GM12878 (cell line): ENCODE measurements at regions not wholly inside any gene's neighbourhood (a gene's known extent, or its start where the extent isn't known, plus 50 kb on each side); places are given as distances from the start of the nearest gene placed in this dataset.

Experiments used
- ATAC-seq: fragments of 200-7000 bp; cut with Tn5 transposase; 3 replicates; pipeline ENCODE4 v1.9.1; 2020; ENCODE audit warnings: mild to moderate bottlenecking, moderate library complexity
- BruUV-seq: library from RNA; stranded (reverse); fragments of 400-500 nt; replicated peaks from 2 replicates; lab custom pipeline; 2021; lab: Mats Ljungman, UMichigan
- CTCF ChIA-PET: fragments of 300-600 bp; sonication (Branson Sonifier 250); formaldehyde crosslinking; extraction: SDS; loops from one replicate; lab custom pipeline; 2021; ENCODE audit warnings: inconsistent platforms; lab: Yijun Ruan, JAX
- POLR2A ChIA-PET: fragments of 350-600 bp; formaldehyde crosslinking; extraction: SDS; loops from one replicate; lab custom pipeline; 2021; ENCODE audit warnings: inconsistent platforms; lab: Charles Lee
- RAD21 ChIA-PET: fragments of 300-600 bp; sonication (Branson Sonifier 250); formaldehyde crosslinking; loops from one replicate; lab custom pipeline; 2023; ENCODE audit warnings: antibody characterized with exemption; ENCODE audit not compliant: unreplicated experiment; lab: Charles Lee
- SMC1A ChIA-PET: fragments of 300-600 bp; sonication (Branson Sonifier 250); formaldehyde crosslinking; loops from one replicate; lab custom pipeline; 2023; ENCODE audit not compliant: unreplicated experiment, uncharacterized antibody; lab: Charles Lee
- DNase-seq: peaks from one replicate; pipeline ENCODE4 v3.0.0-alpha.2; 2011; ENCODE audit warnings: low read depth, low spot score
- FAIRE-seq: peaks from 3 replicates; lab custom pipeline; 2011; peaks lifted over from hg19 to GRCh38; lab: Jason Lieb, UNC
- H2AFZ ChIP-seq: 2 replicates; pipeline ENCODE4 v1.6.0; 2011; ENCODE audit warnings: low read depth, low read length, control low read depth; ENCODE audit not compliant: control insufficient read depth
- H3K27ac ChIP-seq: 2 replicates; pipeline ENCODE4 v1.5.1; 2011; ENCODE audit warnings: control low read depth; ENCODE audit not compliant: control insufficient read depth, insufficient read depth
- H3K27me3 ChIP-seq, 2 experiments: replicated peaks in 1 of 2; 2 replicates each; pipeline versions ENCODE4 v1.6.0 to v1.6.1; 2011; ENCODE audit warnings: low read length in 1 of 2; ENCODE audit not compliant: control insufficient read depth in 2 of 2, insufficient read depth in 2 of 2
- H3K36me3 ChIP-seq, 2 experiments: 2 replicates each; pipeline ENCODE4 v1.5.1; 2011; ENCODE audit warnings: low read length in 1 of 2; ENCODE audit not compliant: control insufficient read depth in 2 of 2, insufficient read depth in 2 of 2
- H3K4me1 ChIP-seq: 2 replicates; pipeline ENCODE4 v1.6.1; 2011; ENCODE audit warnings: mild to moderate bottlenecking, low read length, moderate library complexity, mixed read lengths; ENCODE audit not compliant: control insufficient read depth, insufficient read depth
- H3K4me2 ChIP-seq: 2 replicates; pipeline ENCODE4 v1.6.0; 2011; ENCODE audit warnings: control low read depth; ENCODE audit not compliant: control insufficient read depth, insufficient read depth
- H3K4me3 ChIP-seq: fragments of 200-600 bp; sonication (generic); 2 replicates; pipeline ENCODE4 v1.5.1; 2016
- H3K79me2 ChIP-seq: 2 replicates; pipeline ENCODE4 v1.6.0; 2011; ENCODE audit warnings: low read length; ENCODE audit not compliant: control insufficient read depth, insufficient read depth
- H3K9ac ChIP-seq: 2 replicates; pipeline ENCODE4 v1.8.0; 2011; ENCODE audit warnings: low read length, control low read depth, mixed read lengths; ENCODE audit not compliant: control insufficient read depth, insufficient read depth
- H3K9me3 ChIP-seq: replicated peaks from 3 replicates; pipeline ENCODE4 v1.5.1; 2011; ENCODE audit warnings: mild to moderate bottlenecking, low read length; ENCODE audit not compliant: control insufficient read depth, insufficient read depth
- H4K20me1 ChIP-seq: 2 replicates; pipeline ENCODE4 v1.6.0; 2011; ENCODE audit not compliant: control insufficient read depth, insufficient read depth
- BCL11A ChIP-seq: IDR thresholded peaks from 2 replicates; pipeline ENCODE4 v1.6.1; 2011; ENCODE audit warnings: low read depth, low read length
- DPF2 ChIP-seq: fragments of 450-650 bp; IDR thresholded peaks from 2 replicates; pipeline ENCODE4 v1.6.1; 2017; ENCODE audit warnings: mild to moderate bottlenecking
- EGR1 ChIP-seq, 2 experiments: IDR thresholded peaks; 1 replicate in 1 of 2; 2 replicates in 1 of 2; pipeline ENCODE4 v1.6.1; 2011 to 2012; ENCODE audit warnings: low read depth in 2 of 2, low read length in 2 of 2, borderline replicate concordance in 1 of 2, mild to moderate bottlenecking in 1 of 2, moderate library complexity in 1 of 2
- GATAD2B ChIP-seq: fragments of 450-650 bp; conservative IDR thresholded peaks from 2 replicates; pipeline ENCODE4 v1.6.1; 2017; ENCODE audit warnings: low read depth, mild to moderate bottlenecking, moderate library complexity
- IRF4 ChIP-seq: IDR thresholded peaks from 2 replicates; pipeline ENCODE4 v1.6.1; 2011; ENCODE audit warnings: low read depth, low read length
- MEF2B ChIP-seq: fragments of 450-650 bp; IDR thresholded peaks from 2 replicates; pipeline ENCODE4 v1.6.1; 2018; ENCODE audit warnings: mild to moderate bottlenecking, moderate library complexity; ENCODE audit not compliant: partially characterized antibody, poor library complexity, severe bottlenecking
- NFXL1 ChIP-seq: fragments of 450-650 bp; IDR thresholded peaks from 2 replicates; pipeline ENCODE4 v1.6.1; 2017; ENCODE audit warnings: antibody characterized with exemption, mild to moderate bottlenecking, borderline replicate concordance
- NR2C1 ChIP-seq: fragments of 450-650 bp; IDR thresholded peaks from 2 replicates; pipeline ENCODE4 v1.6.1; 2017; ENCODE audit warnings: antibody characterized with exemption, mild to moderate bottlenecking, moderate library complexity
- RB1 ChIP-seq: fragments of 450-650 bp; formaldehyde crosslinking; IDR thresholded peaks from 2 replicates; pipeline ENCODE4 v1.6.1; 2017; ENCODE audit warnings: mild to moderate bottlenecking, borderline replicate concordance
- RCOR1 ChIP-seq: conservative IDR thresholded peaks from 2 replicates; pipeline ENCODE4 v1.6.1; 2012; ENCODE audit warnings: low read depth, low read length, improper control_type of control experiment
- RFX5 ChIP-seq: IDR thresholded peaks from 2 replicates; pipeline ENCODE4 v1.6.1; 2011; ENCODE audit warnings: low read depth, low read length, improper control_type of control experiment
- SIN3A ChIP-seq: IDR thresholded peaks from 2 replicates; pipeline ENCODE4 v1.6.1; 2012; ENCODE audit warnings: low read depth, low read length, improper control_type of control experiment
- SRF ChIP-seq, 2 experiments: IDR thresholded peaks; 2 replicates each; pipeline ENCODE4 v1.6.1; 2011; ENCODE audit warnings: low read depth in 2 of 2, low read length in 2 of 2, mild to moderate bottlenecking in 1 of 2, moderate library complexity in 1 of 2
- YY1 ChIP-seq: IDR thresholded peaks from 2 replicates; pipeline ENCODE4 v1.6.1; 2011; ENCODE audit warnings: low read depth, mild to moderate bottlenecking, low read length
- ZNF217 ChIP-seq: fragments of 450-650 bp; IDR thresholded peaks from 2 replicates; pipeline ENCODE4 v1.6.1; 2017; ENCODE audit warnings: antibody characterized with exemption, mild to moderate bottlenecking
- WGBS: methylation state at CpG from one replicate; pipeline ENCODE4 v1.1.6; 2016; ENCODE audit warnings: low lambda C conversion rate; ENCODE audit not compliant: insufficient replicate concordance, insufficient coverage; ENCODE audit errors: missing lambda C conversion rate; 5-methylcytosine and 5-hydroxymethylcytosine counted together
- in situ Hi-C: fragments of 300-500 bp; cut with MboI; formaldehyde crosslinking; loops from 9 replicates; pipeline ENCODE4 v1.14.3; 2018; ENCODE audit warnings: mixed read lengths
- intact Hi-C: fragments of 100-400 bp; cut with micrococcal nuclease; formaldehyde crosslinking; loops from one replicate; pipeline ENCODE4 v1.14.2; 2022; ENCODE audit not compliant: unreplicated experiment
- TF ChIP-seq, protein P1 (sequence below): fragments of 450-650 bp; IDR thresholded peaks from 2 replicates; pipeline ENCODE4 v1.6.1; 2017; ENCODE audit warnings: low read depth, mild to moderate bottlenecking, moderate library complexity
- TF ChIP-seq, protein P2 (sequence below): IDR thresholded peaks from 2 replicates; pipeline ENCODE4 v1.6.1; 2011; ENCODE audit warnings: mild to moderate bottlenecking, low read depth, low read length, moderate library complexity; ENCODE audit not compliant: insufficient replicate concordance
- TF ChIP-seq, protein P3 (sequence below): IDR thresholded peaks from 2 replicates; pipeline ENCODE4 v1.6.1; 2012; ENCODE audit warnings: low read length, inconsistent platforms

DNA sequence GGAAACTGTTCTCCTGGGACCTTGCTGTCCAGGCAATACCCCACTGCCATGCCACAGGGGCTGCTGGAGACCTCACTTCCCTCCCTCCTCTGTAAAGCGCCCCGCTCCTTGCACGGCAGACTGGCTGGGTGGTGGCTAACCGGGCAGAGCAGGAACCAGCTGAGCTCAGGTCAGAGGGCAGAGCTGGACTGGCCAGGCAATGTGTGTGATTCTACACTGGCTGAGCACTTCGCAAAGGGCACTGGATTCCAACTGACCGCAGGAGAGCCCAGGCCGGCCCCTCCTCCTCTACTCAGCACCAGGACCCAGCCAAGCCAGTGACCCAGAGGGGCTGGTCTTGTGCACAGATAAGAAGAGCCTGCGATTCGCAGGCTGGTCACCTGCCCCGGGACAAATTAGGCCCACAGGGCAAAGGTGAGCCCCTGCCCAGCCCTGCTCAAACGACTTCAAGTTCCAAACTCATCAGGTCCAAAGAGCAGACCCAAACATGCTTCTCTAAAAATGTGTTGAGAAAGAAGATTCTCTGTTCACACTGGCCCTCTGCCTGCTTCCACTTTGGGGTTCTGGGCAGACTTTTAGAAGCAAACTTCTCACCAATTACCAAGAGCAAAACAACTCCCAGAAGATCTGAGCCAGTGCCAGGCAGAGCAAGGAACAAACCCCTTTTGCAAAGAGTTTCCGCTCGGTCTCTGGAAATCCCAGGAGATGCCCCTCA is 54.9 kb upstream of the DIO3 start (continued):
- TF ChIP-seq RB1 (no peak), ZNF217 (no peak), SIN3A (no peak)

GRCh38 chr14:101506926-101507835 is 54.1 kb upstream of the DIO3 start:
- ChIA-PET POLR2A (no interaction called here), RAD21 (no interaction called here), CTCF (no interaction called here), SMC1A (no interaction called here)
- Histone ChIP-seq H3K27me3 (no peaks in the 10 kb centered on the region; a peak in 1 of 4 replicates), H3K4me3 (no peak overlapping the region), H3K4me2 (no peak overlapping the region), H3K27ac (no peak overlapping the region), H3K79me2 (no peaks in the 10 kb centered on the region), H3K9ac (no peak overlapping the region), H2AFZ (no peak overlapping the region), H4K20me1 (no peaks in the 10 kb centered on the region), H3K9me3 (no peaks in the 10 kb centered on the region), H3K4me1 (no peaks in the 10 kb centered on the region), H3K36me3 (no peaks in the 10 kb centered on the region)
- no peak for FAIRE-seq
- ATAC-seq = no peak
- intact Hi-C loops (no loop called here), in situ Hi-C loops (no loop called here)
- WGBS = 40% methylated on average over 25 of the region's 27 CpGs
- BruUV-seq = no TSS peak
- DNase-seq = no peak
- TF ChIP-seq EGR1 (IDR thresholded peaks at IDR 0.05; ENCODE audit: borderline replicate concordance in 1 of 2, low read depth in 2 of 2, low read length in 2 of 2) = no peak
- TF ChIP-seq, protein P1, sequence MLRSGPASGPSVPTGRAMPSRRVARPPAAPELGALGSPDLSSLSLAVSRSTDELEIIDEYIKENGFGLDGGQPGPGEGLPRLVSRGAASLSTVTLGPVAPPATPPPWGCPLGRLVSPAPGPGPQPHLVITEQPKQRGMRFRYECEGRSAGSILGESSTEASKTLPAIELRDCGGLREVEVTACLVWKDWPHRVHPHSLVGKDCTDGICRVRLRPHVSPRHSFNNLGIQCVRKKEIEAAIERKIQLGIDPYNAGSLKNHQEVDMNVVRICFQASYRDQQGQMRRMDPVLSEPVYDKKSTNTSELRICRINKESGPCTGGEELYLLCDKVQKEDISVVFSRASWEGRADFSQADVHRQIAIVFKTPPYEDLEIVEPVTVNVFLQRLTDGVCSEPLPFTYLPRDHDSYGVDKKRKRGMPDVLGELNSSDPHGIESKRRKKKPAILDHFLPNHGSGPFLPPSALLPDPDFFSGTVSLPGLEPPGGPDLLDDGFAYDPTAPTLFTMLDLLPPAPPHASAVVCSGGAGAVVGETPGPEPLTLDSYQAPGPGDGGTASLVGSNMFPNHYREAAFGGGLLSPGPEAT = no peak
- no peak for TF ChIP-seq DPF2
- TF ChIP-seq, protein P2, sequence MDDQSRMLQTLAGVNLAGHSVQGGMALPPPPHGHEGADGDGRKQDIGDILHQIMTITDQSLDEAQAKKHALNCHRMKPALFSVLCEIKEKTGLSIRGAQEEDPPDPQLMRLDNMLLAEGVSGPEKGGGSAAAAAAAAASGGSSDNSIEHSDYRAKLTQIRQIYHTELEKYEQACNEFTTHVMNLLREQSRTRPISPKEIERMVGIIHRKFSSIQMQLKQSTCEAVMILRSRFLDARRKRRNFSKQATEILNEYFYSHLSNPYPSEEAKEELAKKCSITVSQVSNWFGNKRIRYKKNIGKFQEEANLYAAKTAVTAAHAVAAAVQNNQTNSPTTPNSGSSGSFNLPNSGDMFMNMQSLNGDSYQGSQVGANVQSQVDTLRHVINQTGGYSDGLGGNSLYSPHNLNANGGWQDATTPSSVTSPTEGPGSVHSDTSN = no peak
- TF ChIP-seq RCOR1 = no peak
- no peak for TF ChIP-seq GATAD2B
- no peak for TF ChIP-seq BCL11A
- no peak for TF ChIP-seq MEF2B
- TF ChIP-seq SIN3A = no peak
- TF ChIP-seq NR2C1 = no peak
- no peak for TF ChIP-seq YY1
- TF ChIP-seq, protein P3, sequence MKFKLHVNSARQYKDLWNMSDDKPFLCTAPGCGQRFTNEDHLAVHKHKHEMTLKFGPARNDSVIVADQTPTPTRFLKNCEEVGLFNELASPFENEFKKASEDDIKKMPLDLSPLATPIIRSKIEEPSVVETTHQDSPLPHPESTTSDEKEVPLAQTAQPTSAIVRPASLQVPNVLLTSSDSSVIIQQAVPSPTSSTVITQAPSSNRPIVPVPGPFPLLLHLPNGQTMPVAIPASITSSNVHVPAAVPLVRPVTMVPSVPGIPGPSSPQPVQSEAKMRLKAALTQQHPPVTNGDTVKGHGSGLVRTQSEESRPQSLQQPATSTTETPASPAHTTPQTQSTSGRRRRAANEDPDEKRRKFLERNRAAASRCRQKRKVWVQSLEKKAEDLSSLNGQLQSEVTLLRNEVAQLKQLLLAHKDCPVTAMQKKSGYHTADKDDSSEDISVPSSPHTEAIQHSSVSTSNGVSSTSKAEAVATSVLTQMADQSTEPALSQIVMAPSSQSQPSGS = no peak
- TF ChIP-seq NFXL1 = no peak
- TF ChIP-seq SRF (IDR thresholded peaks at IDR 0.05; ENCODE audit: low read depth in 2 of 2, low read length in 2 of 2) = no peak
- no peak for TF ChIP-seq IRF4
- TF ChIP-seq RFX5 = no peak
